ENCODE measurements at regions not wholly inside any gene's neighbourhood (a gene's known extent, or its start where the extent isn't known, plus 50 kb on each side); places are given as distances from the start of the nearest gene placed in this dataset.
A peak's percentile ranks its signal among the peaks of the same experiment; 100 is the strongest.

GRCh38 chr20:52586660-52587059 is 385.5 kb upstream of the TSHZ2 start:
- no peak overlapping the region for H3K4me3 ChIP-seq (ENCODE audit: low read length)
- TF ChIP-seq CTCF (conservative IDR thresholded peaks at IDR 0.05; ENCODE audit: low read depth, low read length): no peak
- DNase-seq (ENCODE audit: low read depth): no peak

GRCh38 chr20:52585333-52585732 is 386.8 kb upstream of the TSHZ2 start:
- no peak overlapping the region for H3K4me3 ChIP-seq (ENCODE audit: low read length)
- no peak for TF ChIP-seq CTCF (conservative IDR thresholded peaks at IDR 0.05; ENCODE audit: low read depth, low read length)
- DNase-seq (ENCODE audit: low read depth): no peak

GRCh38 chr20:52578559-52578958 is 387.0 kb upstream of the ZFP64 start:
- no peak for TF ChIP-seq CTCF (conservative IDR thresholded peaks at IDR 0.05; ENCODE audit: low read depth, low read length)
- H3K4me3 ChIP-seq (ENCODE audit: low read length): no peak overlapping the region
- DNase-seq (ENCODE audit: low read depth): no peak

- no peak for TF ChIP-seq CTCF (conservative IDR thresholded peaks at IDR 0.05; ENCODE audit: low read depth, low read length)
- DNase-seq (ENCODE audit: low read depth): no peak
- H3K4me3 ChIP-seq (ENCODE audit: low read length): no peak overlapping the region
These were observed 386.1 kb upstream of the ZFP64 start for GRCh38 chr20:52577696-52578095.

GRCh38 chr20:52572687-52573086 is 381.1 kb upstream of the ZFP64 start:
- DNase-seq (ENCODE audit: low read depth): peak; percentile 20
- no peak overlapping the region for H3K4me3 ChIP-seq (ENCODE audit: low read length)
- TF ChIP-seq CTCF (conservative IDR thresholded peaks at IDR 0.05; ENCODE audit: low read depth, low read length): no peak

- no peak for TF ChIP-seq CTCF (conservative IDR thresholded peaks at IDR 0.05; ENCODE audit: low read depth, low read length)
- no peak overlapping the region for H3K4me3 ChIP-seq (ENCODE audit: low read length)
- DNase-seq (ENCODE audit: low read depth): no peak
These were observed 377.6 kb upstream of the ZFP64 start for GRCh38 chr20:52569201-52569600.

GRCh38 chr20:52565614-52566013 is 374.0 kb upstream of the ZFP64 start:
- no peak for TF ChIP-seq CTCF (conservative IDR thresholded peaks at IDR 0.05; ENCODE audit: low read depth, low read length)
- no peak overlapping the region for H3K4me3 ChIP-seq (ENCODE audit: low read length)
- DNase-seq (ENCODE audit: low read depth): no peak
